ENCODE measurements at regions not wholly inside any gene's neighbourhood (a gene's known extent, or its start where the extent isn't known, plus 50 kb on each side); places are given as distances from the start of the nearest gene placed in this dataset.

- TF ChIP-seq GTF2F1 (IDR thresholded peaks at IDR 0.05; ENCODE audit: low read length) (no peak), MAX (IDR thresholded peaks at IDR 0.05) (no peak), NR2F2 (IDR thresholded peaks at IDR 0.05; ENCODE audit: borderline replicate concordance, low read depth) (no peak), CTCF (CRISPR knock-in tag; IDR thresholded peaks at IDR 0.05) (no peak), MAFK (conservative IDR thresholded peaks at IDR 0.05 in 1 of 2, IDR thresholded peaks at IDR 0.05 in 1 of 2; ENCODE audit: low read length in 2 of 2) (no peak), REST (IDR thresholded peaks at IDR 0.05; ENCODE audit: borderline replicate concordance in 1 of 2, low read depth in 1 of 2, low read length in 2 of 2) (no peak), KLF6 (CRISPR knock-in tag; IDR thresholded peaks at IDR 0.05) (no peak), GABPA (IDR thresholded peaks at IDR 0.05; ENCODE audit: low read depth, low read length) (no peak), GABPA (CRISPR knock-in tag; IDR thresholded peaks at IDR 0.05; ENCODE audit: low read depth) (no peak), POLR2AphosphoS5 (IDR thresholded peaks at IDR 0.05; ENCODE audit: low read depth, low read length) (no peak), GPBP1L1 (CRISPR knock-in tag; IDR thresholded peaks at IDR 0.05) (no peak), RAD21 (CRISPR knock-in tag; IDR thresholded peaks at IDR 0.05) (no peak), MIER2 (CRISPR knock-in tag; IDR thresholded peaks at IDR 0.05) (no peak), ASH2L (IDR thresholded peaks at IDR 0.05; ENCODE audit: insufficient read length, low read depth, low read length) (no peak)
These were observed 825.1 kb downstream of the SLC4A3 start for GRCh38 chr2:220452561-220452960.
